Activated naive CD8-positive, alpha-beta T cell (primary cell): ENCODE measurements at regions not wholly inside any gene's neighbourhood (a gene's known extent, or its start where the extent isn't known, plus 50 kb on each side); places are given as distances from the start of the nearest gene placed in this dataset.

ENCODE experiments used
- H3K27ac Mint-ChIP-seq: one replicate; pipeline ENCODE4 v1.8.0; 2021; ENCODE audit warnings: mixed read lengths
- H3K27me3 Mint-ChIP-seq: one replicate; pipeline ENCODE4 v1.8.0; 2021; ENCODE audit warnings: mixed read lengths
- H3K36me3 Mint-ChIP-seq: one replicate; pipeline ENCODE4 v1.8.0; 2021; ENCODE audit warnings: mixed read lengths
- H3K4me1 Mint-ChIP-seq: one replicate; pipeline ENCODE4 v1.8.0; 2021; ENCODE audit warnings: low read depth, mixed read lengths
- H3K4me3 Mint-ChIP-seq: one replicate; pipeline ENCODE4 v1.8.0; 2021; ENCODE audit warnings: mild to moderate bottlenecking, mixed read lengths
- H3K9me3 Mint-ChIP-seq: one replicate; pipeline ENCODE4 v1.8.0; 2021; ENCODE audit warnings: low read depth, mixed read lengths

DNA sequence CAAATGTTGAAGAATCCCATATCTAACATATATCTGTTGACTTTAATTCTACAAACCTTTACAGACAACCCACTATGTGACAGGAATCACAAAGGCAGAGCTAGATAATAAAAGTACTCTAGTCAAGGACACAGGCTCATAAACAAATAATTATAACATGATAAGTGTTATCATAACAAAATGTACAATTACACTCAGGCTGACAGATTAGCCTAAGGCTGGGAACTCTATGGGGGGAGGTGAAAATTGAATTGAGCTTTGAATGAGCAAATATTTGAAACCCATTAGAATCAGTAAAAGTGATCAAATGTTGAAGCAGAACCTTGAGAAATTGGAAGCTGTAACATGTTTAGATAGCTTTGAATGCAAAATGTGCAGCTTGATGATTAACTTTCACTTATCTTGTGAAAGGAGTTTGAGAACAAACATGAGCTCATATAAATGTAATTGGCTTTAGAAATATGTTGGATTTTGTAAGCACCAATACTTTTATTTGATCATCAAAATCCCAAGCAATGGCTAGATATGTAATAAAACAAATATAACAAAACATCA is 970.2 kb downstream of the SORCS3 start:
- H3K27me3 Mint-ChIP-seq: no peaks in the 10 kb centered on the region
- no peak overlapping the region for H3K27ac Mint-ChIP-seq
- H3K36me3 Mint-ChIP-seq: no peaks in the 10 kb centered on the region
- no peak overlapping the region for H3K4me3 Mint-ChIP-seq
- H3K4me1 Mint-ChIP-seq: no peaks in the 10 kb centered on the region
- peaks cover 9% of the 10 kb centered on the region for H3K9me3 Mint-ChIP-seq

DNA sequence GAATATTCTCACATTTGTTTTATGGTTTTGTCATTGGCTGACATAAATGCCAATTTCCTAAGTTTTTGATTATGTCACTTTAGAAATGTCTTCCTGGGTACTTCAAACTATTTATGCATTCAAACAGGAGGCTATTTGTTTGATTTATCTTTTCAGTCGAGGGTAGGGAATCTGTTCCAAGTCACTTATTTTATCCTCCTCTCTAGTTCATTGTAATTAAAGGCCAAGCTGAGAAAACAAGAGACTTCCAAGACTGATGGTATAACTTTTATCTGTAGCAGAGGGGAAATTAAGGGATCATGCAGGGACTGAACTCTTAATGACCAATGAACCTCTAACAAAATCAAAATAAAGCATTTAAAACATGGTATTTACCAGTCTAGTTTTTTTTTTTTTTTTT is 968.4 kb downstream of the SORCS3 start:
- no peaks in the 10 kb centered on the region for H3K27me3 Mint-ChIP-seq
- H3K9me3 Mint-ChIP-seq: peaks cover 9% of the 10 kb centered on the region
- H3K36me3 Mint-ChIP-seq: no peaks in the 10 kb centered on the region
- no peak overlapping the region for H3K4me3 Mint-ChIP-seq
- no peaks in the 10 kb centered on the region for H3K4me1 Mint-ChIP-seq
- H3K27ac Mint-ChIP-seq: no peak overlapping the region

DNA sequence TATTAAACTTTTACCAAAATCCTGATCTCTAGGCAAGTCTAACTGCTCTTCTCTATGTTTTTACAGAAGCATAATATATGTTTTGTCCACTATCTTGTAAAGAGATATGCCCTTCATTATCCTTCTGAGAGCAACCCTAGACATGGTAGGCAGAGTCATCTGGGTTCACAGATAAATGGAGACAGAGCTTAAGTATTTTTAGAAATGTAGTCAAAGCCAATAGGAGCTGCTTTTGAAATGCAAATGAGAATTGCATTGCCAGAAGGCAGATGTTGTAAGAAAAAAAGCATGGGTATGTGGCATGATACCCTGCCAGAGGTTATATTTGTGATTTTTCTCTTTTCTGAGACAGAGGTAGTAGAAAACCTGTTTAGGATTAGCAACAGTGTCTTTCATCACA is 964.8 kb downstream of the SORCS3 start:
- H3K27me3 Mint-ChIP-seq: no peaks in the 10 kb centered on the region
- H3K4me1 Mint-ChIP-seq: no peaks in the 10 kb centered on the region
- H3K36me3 Mint-ChIP-seq: no peaks in the 10 kb centered on the region
- H3K9me3 Mint-ChIP-seq: peaks cover 14% of the 10 kb centered on the region
- no peak overlapping the region for H3K4me3 Mint-ChIP-seq
- no peak overlapping the region for H3K27ac Mint-ChIP-seq

DNA sequence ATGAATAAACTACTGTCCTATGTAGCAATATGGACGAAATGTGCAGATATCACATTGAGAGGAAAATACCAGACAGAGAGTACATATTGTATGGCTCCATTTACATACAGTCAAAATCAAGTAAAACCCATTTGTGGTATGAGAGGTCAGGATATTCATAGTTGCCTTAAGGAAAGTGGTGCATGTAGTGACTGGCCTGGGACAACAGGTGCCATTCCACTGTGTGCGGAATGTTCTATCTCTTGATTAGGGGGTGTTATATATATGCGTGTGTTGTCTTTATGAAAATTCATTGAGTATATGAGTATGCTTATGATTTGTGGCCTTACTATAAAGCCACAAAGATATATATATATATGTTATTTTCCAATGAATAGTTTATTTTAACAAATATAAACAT is 964.0 kb downstream of the SORCS3 start:
- Mint-ChIP-seq H3K4me1 (no peaks in the 10 kb centered on the region), H3K36me3 (no peaks in the 10 kb centered on the region), H3K9me3 (peaks cover 14% of the 10 kb centered on the region), H3K27me3 (no peaks in the 10 kb centered on the region), H3K4me3 (no peak overlapping the region), H3K27ac (no peak overlapping the region)

DNA sequence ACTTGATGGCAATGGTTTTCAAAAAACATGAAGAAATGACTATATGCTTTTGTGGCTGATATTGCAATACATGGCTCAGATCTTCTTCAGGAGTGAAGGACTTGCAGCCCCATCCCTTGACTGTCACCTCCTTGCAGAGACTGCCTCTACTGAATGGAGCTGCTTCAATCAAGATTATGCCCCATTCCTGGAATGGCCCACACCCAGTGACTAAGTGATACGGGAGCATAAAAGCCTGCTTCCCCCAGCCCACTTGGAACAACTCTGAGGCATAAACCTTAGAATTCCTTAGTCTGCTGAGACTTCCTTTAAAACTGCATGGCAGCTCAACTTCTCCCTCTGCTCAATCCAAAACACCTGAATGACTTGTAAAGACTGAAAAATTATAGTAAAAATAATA is 957.1 kb downstream of the SORCS3 start:
- H3K4me1 Mint-ChIP-seq: no peaks in the 10 kb centered on the region
- no peaks in the 10 kb centered on the region for H3K27me3 Mint-ChIP-seq
- peaks cover 5% of the 10 kb centered on the region for H3K9me3 Mint-ChIP-seq
- H3K36me3 Mint-ChIP-seq: no peaks in the 10 kb centered on the region
- H3K4me3 Mint-ChIP-seq: no peak overlapping the region
- no peak overlapping the region for H3K27ac Mint-ChIP-seq

DNA sequence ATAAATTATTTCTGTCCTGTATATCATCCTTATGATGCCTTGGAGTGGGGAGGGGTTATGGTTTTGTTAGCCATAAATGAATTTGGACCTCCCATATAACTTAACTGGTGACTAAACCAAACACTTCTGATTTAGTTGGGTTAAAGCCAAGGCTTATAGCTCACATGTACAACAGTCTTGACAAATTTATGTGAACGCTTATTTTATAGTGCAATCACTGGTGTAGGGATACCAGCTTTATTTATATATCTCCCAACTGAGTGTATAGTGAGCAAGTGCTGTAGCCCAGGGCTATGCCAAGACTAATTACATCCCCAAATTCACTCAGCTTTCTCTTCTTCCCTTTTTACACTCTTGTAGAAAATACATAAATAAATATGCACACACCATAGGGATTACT is 956.2 kb downstream of the SORCS3 start:
- H3K36me3 Mint-ChIP-seq: no peaks in the 10 kb centered on the region
- no peaks in the 10 kb centered on the region for H3K9me3 Mint-ChIP-seq
- H3K27ac Mint-ChIP-seq: no peak overlapping the region
- H3K4me1 Mint-ChIP-seq: no peaks in the 10 kb centered on the region
- H3K27me3 Mint-ChIP-seq: no peaks in the 10 kb centered on the region
- H3K4me3 Mint-ChIP-seq: no peak overlapping the region

DNA sequence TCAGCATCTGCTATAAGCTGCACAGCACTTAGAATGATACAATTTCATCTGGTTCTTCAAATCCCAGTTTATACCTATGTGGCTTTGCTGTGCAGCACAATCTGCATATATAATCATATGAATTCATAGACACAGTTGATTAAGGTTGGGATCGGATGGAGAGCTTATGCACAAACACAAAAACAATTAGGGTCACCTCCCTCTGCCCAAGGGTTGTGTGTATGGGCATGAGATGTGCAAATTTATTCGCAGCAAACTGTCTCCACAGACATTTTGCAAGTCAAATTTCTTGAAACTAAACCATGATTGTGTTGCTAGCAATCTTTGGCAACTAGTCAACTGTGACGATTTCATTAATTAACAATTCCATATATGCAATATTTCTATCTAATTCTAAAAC is 955.7 kb downstream of the SORCS3 start:
- Mint-ChIP-seq H3K27ac (no peak overlapping the region), H3K27me3 (no peaks in the 10 kb centered on the region), H3K4me3 (no peak overlapping the region), H3K36me3 (no peaks in the 10 kb centered on the region), H3K9me3 (no peaks in the 10 kb centered on the region), H3K4me1 (no peaks in the 10 kb centered on the region)

DNA sequence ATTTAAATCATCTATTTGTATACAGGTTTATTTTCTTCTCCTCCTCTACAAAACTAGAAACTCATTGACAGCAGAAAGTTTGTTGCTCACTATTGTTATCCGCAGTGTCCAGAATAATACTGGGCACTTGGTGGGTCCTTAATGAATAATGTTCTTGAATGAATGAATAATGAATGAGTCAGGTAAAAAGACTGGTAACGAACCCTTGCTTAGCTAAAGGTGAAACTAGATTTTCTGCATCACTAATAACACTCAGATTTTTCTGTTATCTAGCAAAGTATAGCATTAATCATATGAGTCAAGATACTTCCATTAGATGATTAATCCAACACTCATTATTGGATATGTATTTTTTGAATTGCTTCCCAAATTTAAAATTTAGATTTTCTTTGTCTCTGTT is 953.2 kb downstream of the SORCS3 start:
- H3K27me3 Mint-ChIP-seq: no peaks in the 10 kb centered on the region
- no peak overlapping the region for H3K27ac Mint-ChIP-seq
- H3K36me3 Mint-ChIP-seq: no peaks in the 10 kb centered on the region
- no peak overlapping the region for H3K4me3 Mint-ChIP-seq
- H3K9me3 Mint-ChIP-seq: no peaks in the 10 kb centered on the region
- H3K4me1 Mint-ChIP-seq: no peaks in the 10 kb centered on the region

DNA sequence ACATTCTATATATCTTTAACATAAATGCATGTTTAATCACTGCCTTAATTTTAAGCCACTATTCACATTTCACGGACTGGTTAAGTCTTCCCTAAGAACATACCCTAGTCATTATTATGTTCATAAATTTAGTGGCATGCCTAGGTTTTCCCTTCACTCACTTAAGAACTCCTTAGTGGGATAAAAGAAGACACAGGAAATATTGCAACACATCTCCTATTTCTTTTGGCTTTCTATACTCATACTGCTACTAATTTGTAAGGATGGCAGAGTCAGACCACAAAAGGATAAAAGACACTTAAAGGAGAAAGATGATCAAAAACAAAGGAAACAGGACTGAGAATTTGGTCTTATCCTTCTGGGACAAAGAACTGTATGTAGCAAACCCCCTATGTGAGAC is 951.4 kb downstream of the SORCS3 start:
- Mint-ChIP-seq H3K36me3 (no peaks in the 10 kb centered on the region), H3K27ac (no peak overlapping the region), H3K4me1 (no peaks in the 10 kb centered on the region), H3K4me3 (no peak overlapping the region), H3K9me3 (no peaks in the 10 kb centered on the region), H3K27me3 (no peaks in the 10 kb centered on the region)

DNA sequence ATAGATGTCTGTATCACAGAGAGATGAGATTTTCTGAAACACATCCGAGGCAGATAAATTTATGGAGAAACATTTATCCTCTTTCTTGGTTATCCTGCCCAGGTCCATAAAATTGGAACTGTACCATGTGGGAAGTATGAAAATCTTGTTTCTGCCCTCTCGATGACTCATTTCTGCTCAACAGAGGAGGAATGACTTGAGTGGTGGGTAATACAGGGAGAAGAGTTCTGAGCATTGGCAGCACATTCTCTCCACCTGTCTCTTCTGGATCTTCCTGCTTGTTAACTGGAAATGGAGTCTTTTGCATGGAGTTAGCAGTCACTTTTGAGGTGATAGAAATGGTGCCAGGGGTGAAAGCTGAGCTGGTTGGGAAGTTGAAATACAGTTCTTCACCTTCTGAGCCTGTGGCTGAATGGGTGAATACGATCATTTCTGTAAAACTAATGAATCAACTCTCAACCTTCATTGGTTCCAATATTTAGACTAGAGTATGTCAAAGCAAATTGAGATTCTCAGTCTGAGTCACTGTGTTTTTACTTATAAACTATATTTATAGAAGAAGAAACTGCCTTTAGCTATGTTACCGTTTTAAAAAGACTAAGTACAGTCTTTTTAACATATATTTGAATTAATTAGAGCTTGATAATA is 945.5 kb downstream of the SORCS3 start:
- Mint-ChIP-seq H3K9me3 (no peaks in the 10 kb centered on the region), H3K36me3 (no peaks in the 10 kb centered on the region), H3K4me3 (no peak overlapping the region), H3K4me1 (no peaks in the 10 kb centered on the region), H3K27ac (no peak overlapping the region), H3K27me3 (no peaks in the 10 kb centered on the region)

DNA sequence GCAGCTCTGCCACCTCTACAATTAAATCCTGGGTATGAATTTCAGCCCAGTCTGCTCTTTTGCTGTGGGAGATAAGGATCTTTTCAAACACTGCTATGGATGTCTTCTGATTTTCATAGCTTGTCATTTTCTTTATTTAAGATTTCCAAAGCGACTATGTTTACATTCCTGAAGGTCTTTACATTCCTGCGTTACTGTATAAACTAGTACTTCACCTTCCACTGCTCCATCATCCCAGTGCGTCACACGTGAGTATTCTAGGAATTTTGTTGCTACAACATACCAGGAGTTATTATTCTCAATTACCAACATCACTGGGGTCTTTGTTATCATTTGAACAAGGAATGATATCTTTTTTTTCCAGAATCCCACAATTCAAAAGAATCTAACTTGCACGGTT is 944.7 kb downstream of the SORCS3 start:
- peaks cover 5% of the 10 kb centered on the region for H3K9me3 Mint-ChIP-seq
- no peak overlapping the region for H3K27ac Mint-ChIP-seq
- H3K4me3 Mint-ChIP-seq: no peak overlapping the region
- H3K4me1 Mint-ChIP-seq: no peaks in the 10 kb centered on the region
- no peaks in the 10 kb centered on the region for H3K27me3 Mint-ChIP-seq
- no peaks in the 10 kb centered on the region for H3K36me3 Mint-ChIP-seq

DNA sequence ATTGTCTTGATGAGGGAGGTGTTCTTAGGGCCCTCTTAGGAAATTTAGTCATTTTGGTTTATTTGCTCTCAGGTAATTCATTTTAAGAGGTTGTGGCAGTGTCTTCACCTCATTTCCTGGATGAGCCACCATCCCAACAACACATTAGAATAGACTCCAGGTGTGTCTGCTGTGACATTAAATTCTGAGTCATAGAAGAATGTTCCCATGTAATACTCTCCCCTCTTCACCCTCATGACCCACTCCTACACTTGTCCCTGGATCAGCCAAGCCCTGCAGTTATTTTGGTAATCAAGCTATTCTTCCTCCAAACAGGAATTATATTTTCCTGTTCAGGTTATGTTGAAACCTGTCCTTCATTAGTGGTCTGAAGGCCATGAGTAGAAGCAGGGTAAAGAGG is 944.1 kb downstream of the SORCS3 start:
- no peak overlapping the region for H3K4me3 Mint-ChIP-seq
- H3K4me1 Mint-ChIP-seq: no peaks in the 10 kb centered on the region
- no peaks in the 10 kb centered on the region for H3K36me3 Mint-ChIP-seq
- peaks cover 5% of the 10 kb centered on the region for H3K9me3 Mint-ChIP-seq
- no peak overlapping the region for H3K27ac Mint-ChIP-seq
- no peaks in the 10 kb centered on the region for H3K27me3 Mint-ChIP-seq

DNA sequence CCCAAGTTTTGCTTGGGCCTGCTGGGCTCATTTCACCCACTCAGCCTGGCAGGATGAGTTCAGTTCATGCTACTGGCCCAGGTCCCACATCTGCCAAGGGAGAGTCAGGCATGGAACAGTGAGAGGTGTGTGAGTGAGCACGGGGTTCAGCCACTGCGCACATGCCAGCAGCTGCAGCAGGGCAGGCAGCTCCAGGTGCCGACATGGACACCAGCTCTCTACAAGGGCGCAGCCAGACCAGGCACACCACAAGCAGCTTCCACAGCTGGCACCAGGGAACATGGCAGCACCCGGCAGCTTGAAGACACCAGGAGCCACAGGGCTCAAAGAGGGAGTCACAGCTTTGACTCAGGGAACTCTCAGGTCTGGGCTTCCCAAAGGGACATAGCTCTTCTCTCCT is 938.0 kb downstream of the SORCS3 start:
- H3K36me3 Mint-ChIP-seq: no peaks in the 10 kb centered on the region
- H3K27me3 Mint-ChIP-seq: no peaks in the 10 kb centered on the region
- H3K9me3 Mint-ChIP-seq: peaks cover 9% of the 10 kb centered on the region
- no peaks in the 10 kb centered on the region for H3K4me1 Mint-ChIP-seq
- no peak overlapping the region for H3K4me3 Mint-ChIP-seq
- no peak overlapping the region for H3K27ac Mint-ChIP-seq

DNA sequence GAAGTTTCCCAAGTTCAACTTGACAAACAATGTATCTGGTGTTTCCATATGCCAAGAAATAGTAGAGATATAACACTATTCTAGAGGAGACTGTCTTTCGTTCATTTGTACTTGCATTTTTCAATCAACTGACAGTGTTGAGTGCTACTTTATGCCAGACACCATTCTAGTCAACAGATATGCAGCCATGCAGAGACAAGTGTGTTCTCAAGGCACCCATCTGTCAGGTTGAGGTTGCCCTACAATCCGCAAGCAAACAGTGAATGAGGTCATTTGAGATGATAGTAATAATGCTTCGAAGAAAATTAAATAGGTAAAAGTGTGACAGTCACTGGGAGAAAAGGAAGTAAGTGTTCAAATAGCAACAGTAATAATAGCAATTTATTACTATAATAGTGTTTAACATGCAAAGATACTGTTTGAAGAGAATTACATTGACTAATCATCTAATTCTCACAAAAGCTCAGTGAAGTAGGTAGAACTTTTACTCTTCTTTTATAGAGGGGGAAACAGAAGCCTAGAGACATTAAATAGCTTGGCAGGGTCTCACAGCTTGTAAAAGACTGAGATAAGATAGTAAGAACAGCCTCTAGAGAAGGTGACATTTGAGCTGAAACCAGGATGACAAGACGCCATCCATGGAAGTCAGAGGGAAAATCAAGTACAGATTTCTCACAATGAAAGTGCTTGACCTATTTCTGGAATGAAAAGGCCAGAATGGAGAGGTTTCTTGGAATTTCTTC is 936.9 kb downstream of the SORCS3 start:
- peaks cover 9% of the 10 kb centered on the region for H3K9me3 Mint-ChIP-seq
- no peaks in the 10 kb centered on the region for H3K27me3 Mint-ChIP-seq
- no peaks in the 10 kb centered on the region for H3K36me3 Mint-ChIP-seq
- H3K4me3 Mint-ChIP-seq: no peak overlapping the region
- H3K4me1 Mint-ChIP-seq: no peaks in the 10 kb centered on the region
- no peak overlapping the region for H3K27ac Mint-ChIP-seq

DNA sequence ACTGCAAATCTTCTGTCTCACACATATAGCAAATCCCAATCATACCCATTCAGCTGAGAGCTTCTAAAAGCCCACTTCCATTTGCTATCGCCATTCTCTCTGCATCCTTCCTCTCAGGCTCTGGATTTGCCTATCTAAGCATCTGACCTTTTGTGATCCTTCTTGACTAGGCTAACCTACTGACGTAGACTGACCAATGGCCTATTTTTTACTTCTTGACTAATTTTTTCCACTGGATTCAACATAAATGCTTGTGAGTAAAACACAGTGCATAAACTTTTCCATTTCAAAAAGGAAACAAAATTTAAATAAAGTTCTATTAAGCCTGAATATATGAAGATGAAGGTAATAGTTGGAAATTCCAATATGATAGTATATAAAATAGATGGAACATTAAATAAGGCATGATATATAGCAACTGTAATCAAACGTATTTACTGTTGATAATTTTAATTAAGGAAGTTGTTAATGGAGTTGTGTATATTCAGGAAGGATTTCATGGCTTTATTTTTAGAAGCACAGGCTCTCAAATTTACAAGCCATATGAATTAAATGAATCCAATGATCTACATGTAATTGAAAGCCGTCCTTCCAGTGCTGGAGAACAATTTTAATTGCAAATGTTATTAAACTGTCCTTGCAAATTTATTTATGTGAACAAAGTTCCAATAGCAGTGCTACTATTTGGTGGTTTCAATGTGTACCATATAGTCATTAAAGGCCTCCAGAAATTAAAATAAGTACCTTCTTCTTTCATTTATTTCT is 918.4 kb downstream of the SORCS3 start:
- Mint-ChIP-seq H3K27me3 (no peaks in the 10 kb centered on the region), H3K27ac (no peak overlapping the region), H3K36me3 (no peaks in the 10 kb centered on the region), H3K4me3 (no peak overlapping the region), H3K4me1 (no peaks in the 10 kb centered on the region), H3K9me3 (peaks cover 3% of the 10 kb centered on the region)
